ENCODE measurements at regions not wholly inside any gene's neighbourhood (a gene's known extent, or its start where the extent isn't known, plus 50 kb on each side); places are given as distances from the start of the nearest gene placed in this dataset.

DNA sequence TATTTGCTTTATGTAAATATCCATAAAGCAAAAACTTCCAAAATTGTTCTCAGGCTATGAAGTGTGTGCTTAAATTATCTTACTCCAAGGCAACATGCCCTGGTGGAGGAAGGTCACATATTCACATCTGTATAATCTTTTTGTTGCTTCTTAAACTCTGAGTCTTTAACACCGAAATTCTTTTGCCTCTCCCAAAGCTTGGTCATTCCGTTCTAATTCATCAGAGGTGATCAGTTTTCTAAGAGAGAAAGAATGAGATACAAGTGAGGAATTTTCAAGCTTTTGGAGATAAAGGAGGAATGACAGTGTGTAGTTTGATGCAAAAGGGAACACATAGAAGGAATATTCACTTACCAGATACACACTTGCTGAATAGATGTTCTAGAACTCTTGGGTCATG is 561.7 kb downstream of the LTN1 start:
- Histone ChIP-seq H3K4me1 (ENCODE audit: control insufficient read depth, extremely low read depth, insufficient read depth, low read length) (peaks cover 4% of the 10 kb centered on the region), H3K4me2 (ENCODE audit: insufficient read depth, low read length) (no peak overlapping the region), H3K27ac (ENCODE audit: insufficient read depth, low read depth, low read length) (no peak overlapping the region), H2AFZ (ENCODE audit: low read depth, low read length) (no peak overlapping the region), H3K9me1 (replicated peaks; ENCODE audit: control insufficient read depth, extremely low read depth, insufficient read depth, low read length) (no peaks in the 10 kb centered on the region), H3K36me3 (ENCODE audit: control insufficient read depth in 2 of 2, extremely low read depth in 1 of 2, insufficient read depth in 2 of 2, low read length in 2 of 2) (no peaks in the 10 kb centered on the region), H3K4me3 (replicated peaks in 1 of 3; ENCODE audit: insufficient read depth in 1 of 3, low read depth in 1 of 3, low read length in 3 of 3) (no peak overlapping the region), H3K9ac (replicated peaks; ENCODE audit: extremely low read depth, insufficient read depth, low read length) (no peak overlapping the region), H3K79me2 (ENCODE audit: control insufficient read depth, insufficient read depth, low read length) (no peaks in the 10 kb centered on the region), H3K9me3 (replicated peaks; ENCODE audit: control insufficient read depth, insufficient read depth, low read length) (no peaks in the 10 kb centered on the region), H3K27me3 (ENCODE audit: control insufficient read depth in 2 of 2, insufficient read depth in 2 of 2, low read length in 2 of 2) (no peaks in the 10 kb centered on the region), H4K20me1 (replicated peaks; ENCODE audit: control insufficient read depth, extremely low read depth, insufficient read depth, low read length) (no peaks in the 10 kb centered on the region)
- no TSS peak for BruUV-seq (replicated peaks)
- TF ChIP-seq POLR2A (IDR thresholded peaks at IDR 0.05; ENCODE audit: low read depth, low read length) (no peak), EZH2 (IDR thresholded peaks at IDR 0.05; ENCODE audit: borderline replicate concordance, low read depth, low read length, severe bottlenecking) (no peak), POLR2AphosphoS5 (IDR thresholded peaks at IDR 0.05; ENCODE audit: insufficient read depth, low read depth, low read length) (no peak), FOS (IDR thresholded peaks at IDR 0.05; ENCODE audit: borderline replicate concordance, insufficient read depth, low read length) (no peak), MYC (IDR thresholded peaks at IDR 0.05; ENCODE audit: low read depth, low read length) (no peak), JUN (IDR thresholded peaks at IDR 0.05; ENCODE audit: borderline replicate concordance, insufficient read depth, insufficient read length, low read depth) (no peak), GATA2 (IDR thresholded peaks at IDR 0.05; ENCODE audit: insufficient read depth, insufficient read length, low read depth, low read length) (no peak)
- TF ChIP-seq, protein P1, sequence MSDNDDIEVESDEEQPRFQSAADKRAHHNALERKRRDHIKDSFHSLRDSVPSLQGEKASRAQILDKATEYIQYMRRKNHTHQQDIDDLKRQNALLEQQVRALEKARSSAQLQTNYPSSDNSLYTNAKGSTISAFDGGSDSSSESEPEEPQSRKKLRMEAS (IDR thresholded peaks at IDR 0.05; ENCODE audit: insufficient read depth, insufficient read length): no peak
- TF ChIP-seq, protein P2, sequence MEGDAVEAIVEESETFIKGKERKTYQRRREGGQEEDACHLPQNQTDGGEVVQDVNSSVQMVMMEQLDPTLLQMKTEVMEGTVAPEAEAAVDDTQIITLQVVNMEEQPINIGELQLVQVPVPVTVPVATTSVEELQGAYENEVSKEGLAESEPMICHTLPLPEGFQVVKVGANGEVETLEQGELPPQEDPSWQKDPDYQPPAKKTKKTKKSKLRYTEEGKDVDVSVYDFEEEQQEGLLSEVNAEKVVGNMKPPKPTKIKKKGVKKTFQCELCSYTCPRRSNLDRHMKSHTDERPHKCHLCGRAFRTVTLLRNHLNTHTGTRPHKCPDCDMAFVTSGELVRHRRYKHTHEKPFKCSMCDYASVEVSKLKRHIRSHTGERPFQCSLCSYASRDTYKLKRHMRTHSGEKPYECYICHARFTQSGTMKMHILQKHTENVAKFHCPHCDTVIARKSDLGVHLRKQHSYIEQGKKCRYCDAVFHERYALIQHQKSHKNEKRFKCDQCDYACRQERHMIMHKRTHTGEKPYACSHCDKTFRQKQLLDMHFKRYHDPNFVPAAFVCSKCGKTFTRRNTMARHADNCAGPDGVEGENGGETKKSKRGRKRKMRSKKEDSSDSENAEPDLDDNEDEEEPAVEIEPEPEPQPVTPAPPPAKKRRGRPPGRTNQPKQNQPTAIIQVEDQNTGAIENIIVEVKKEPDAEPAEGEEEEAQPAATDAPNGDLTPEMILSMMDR (IDR thresholded peaks at IDR 0.05; ENCODE audit: extremely low read depth in 1 of 2, insufficient read depth in 1 of 2, low read depth in 1 of 2, low read length in 2 of 2): no peak
- DNase-seq (ENCODE audit: low read depth, low spot score): no peak
- ChIA-PET CTCF (interaction anchor here (1.3 kb wide), 1 partner anchor 10 kb away, joined by 3 read pairs; no protein-coding TSS in a partner anchor), POLR2A (no interaction called here)
- intact Hi-C loops (cut with micrococcal nuclease) (no loop called here), dilution Hi-C loops (cut with MboI; ENCODE audit: extremely low pct_ligation_motif_present, low sequenced_read_pairs) (no loop called here)
- no peak for FAIRE-seq
